SK-N-SH treated with all-trans-retinoic acid at 6 μM for 48 hours (cell line): ENCODE measurements at regions not wholly inside any gene's neighbourhood (a gene's known extent, or its start where the extent isn't known, plus 50 kb on each side); places are given as distances from the start of the nearest gene placed in this dataset.

Source experiments
- ARNTL ChIP-seq: fragments of 450-650 bp; formaldehyde crosslinking; IDR thresholded peaks from 2 replicates; pipeline ENCODE4 v1.5.0; 2020; ENCODE audit warnings: low read depth, mild to moderate bottlenecking, moderate library complexity, borderline replicate concordance
- CSDC2 ChIP-seq: fragments of 250-450 bp; sonication (Bioruptor Pico); IDR thresholded peaks from 2 replicates; pipeline ENCODE4 v1.5.0; 2020; ENCODE audit warnings: mild to moderate bottlenecking, moderate library complexity
- ESRRG ChIP-seq: fragments of 250-450 bp; sonication (Bioruptor Pico); IDR thresholded peaks from 2 replicates; pipeline ENCODE4 v1.6.1; 2021; ENCODE audit warnings: mild to moderate bottlenecking
- GLIS3 ChIP-seq: fragments of 250-450 bp; sonication (Bioruptor Pico); IDR thresholded peaks from 2 replicates; pipeline ENCODE4 v1.5.0; 2020; ENCODE audit warnings: mild to moderate bottlenecking, moderate library complexity
- OSR1 ChIP-seq: fragments of 250-450 bp; sonication (Bioruptor Pico); IDR thresholded peaks from 2 replicates; pipeline ENCODE4 v1.8.0; 2022; ENCODE audit warnings: moderate library complexity, mild to moderate bottlenecking, inconsistent platforms
- PPARA ChIP-seq: fragments of 250-450 bp; sonication (Bioruptor Pico); IDR thresholded peaks from 2 replicates; pipeline ENCODE4 v1.5.0; 2020; ENCODE audit warnings: mild to moderate bottlenecking, borderline replicate concordance
- RARB ChIP-seq: fragments of 250-450 bp; sonication (Bioruptor Pico); IDR thresholded peaks from 2 replicates; pipeline ENCODE4 v1.8.0; 2021; ENCODE audit warnings: mild to moderate bottlenecking, moderate library complexity
- TCF4 ChIP-seq: fragments of 250-450 bp; sonication (Bioruptor Pico); IDR thresholded peaks from 2 replicates; pipeline ENCODE4 v1.8.0; 2021; ENCODE audit warnings: mild to moderate bottlenecking, moderate library complexity, borderline replicate concordance
- ZFP3 ChIP-seq: fragments of 250-450 bp; sonication (Bioruptor Pico); IDR thresholded peaks from 2 replicates; pipeline ENCODE4 v1.5.0; 2020; ENCODE audit warnings: mild to moderate bottlenecking, moderate library complexity
- ZFP30 ChIP-seq: fragments of 450-650 bp; formaldehyde crosslinking; IDR thresholded peaks from 2 replicates; pipeline ENCODE4 v1.5.0; 2022; ENCODE audit warnings: mild to moderate bottlenecking, moderate library complexity
- ZNF8 ChIP-seq: fragments of 450-650 bp; formaldehyde crosslinking; IDR thresholded peaks from 2 replicates; pipeline ENCODE4 v1.5.0; 2020; ENCODE audit warnings: mild to moderate bottlenecking, moderate library complexity
- TF ChIP-seq, protein P1 (sequence below): fragments of 250-450 bp; sonication (Bioruptor Pico); IDR thresholded peaks from 2 replicates; pipeline ENCODE4 v1.8.0; 2020; ENCODE audit warnings: mild to moderate bottlenecking, moderate library complexity, borderline replicate concordance

- TF ChIP-seq, protein P1, sequence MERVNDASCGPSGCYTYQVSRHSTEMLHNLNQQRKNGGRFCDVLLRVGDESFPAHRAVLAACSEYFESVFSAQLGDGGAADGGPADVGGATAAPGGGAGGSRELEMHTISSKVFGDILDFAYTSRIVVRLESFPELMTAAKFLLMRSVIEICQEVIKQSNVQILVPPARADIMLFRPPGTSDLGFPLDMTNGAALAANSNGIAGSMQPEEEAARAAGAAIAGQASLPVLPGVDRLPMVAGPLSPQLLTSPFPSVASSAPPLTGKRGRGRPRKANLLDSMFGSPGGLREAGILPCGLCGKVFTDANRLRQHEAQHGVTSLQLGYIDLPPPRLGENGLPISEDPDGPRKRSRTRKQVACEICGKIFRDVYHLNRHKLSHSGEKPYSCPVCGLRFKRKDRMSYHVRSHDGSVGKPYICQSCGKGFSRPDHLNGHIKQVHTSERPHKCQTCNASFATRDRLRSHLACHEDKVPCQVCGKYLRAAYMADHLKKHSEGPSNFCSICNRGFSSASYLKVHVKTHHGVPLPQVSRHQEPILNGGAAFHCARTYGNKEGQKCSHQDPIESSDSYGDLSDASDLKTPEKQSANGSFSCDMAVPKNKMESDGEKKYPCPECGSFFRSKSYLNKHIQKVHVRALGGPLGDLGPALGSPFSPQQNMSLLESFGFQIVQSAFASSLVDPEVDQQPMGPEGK: no peak
- no peak for TF ChIP-seq ZFP30 (CRISPR knock-in tag)
- TF ChIP-seq PPARA (CRISPR knock-in tag): no peak
- no peak for TF ChIP-seq CSDC2
- no peak for TF ChIP-seq ESRRG (CRISPR knock-in tag)
- TF ChIP-seq ZFP3 (CRISPR knock-in tag): no peak
- TF ChIP-seq ZNF8 (CRISPR knock-in tag): no peak
- no peak for TF ChIP-seq GLIS3
- no peak for TF ChIP-seq TCF4
- TF ChIP-seq ARNTL (CRISPR knock-in tag): no peak
- TF ChIP-seq RARB (CRISPR knock-in tag): no peak
- TF ChIP-seq OSR1 (CRISPR knock-in tag): no peak
These were observed 967.4 kb downstream of the BCL11B start for GRCh38 chr14:98304574-98304973.
